Activated naive CD4-positive, alpha-beta T cell treated with anti-CD3 and anti-CD28 coated beads for 36 hours (primary cell): ENCODE measurements at regions not wholly inside any gene's neighbourhood (a gene's known extent, or its start where the extent isn't known, plus 50 kb on each side); places are given as distances from the start of the nearest gene placed in this dataset.
"Not testable (repeated sequence)": the region's sequence is repeated elsewhere in the genome, so short reads cannot be mapped to it uniquely, and the experiment has no call there.

Experiments
- CTCF ChIA-PET: fragments of 350-600 bp; sonication (Branson Sonifier 250); formaldehyde crosslinking; loops from one replicate; lab custom pipeline; 2021; ENCODE audit warnings: antibody characterized with exemption; lab: Charles Lee
- DNase-seq: peaks from one replicate; pipeline ENCODE4 v3.0.0-alpha.2; 2020
- H3K27ac Mint-ChIP-seq: one replicate; pipeline ENCODE4 v1.8.0; 2021; ENCODE audit warnings: mild to moderate bottlenecking, mixed read lengths
- H3K27me3 Mint-ChIP-seq: one replicate; pipeline ENCODE4 v1.8.0; 2021; ENCODE audit warnings: low read depth, mixed read lengths
- H3K36me3 Mint-ChIP-seq: one replicate; pipeline ENCODE4 v1.8.0; 2021; ENCODE audit warnings: low read depth, mixed read lengths
- H3K4me1 Mint-ChIP-seq: one replicate; pipeline ENCODE4 v1.8.0; 2021; ENCODE audit warnings: low read depth, mixed read lengths
- H3K4me3 Mint-ChIP-seq: one replicate; pipeline ENCODE4 v1.8.0; 2021; ENCODE audit warnings: mild to moderate bottlenecking, moderate library complexity, mixed read lengths
- H3K9me3 Mint-ChIP-seq: one replicate; pipeline ENCODE4 v1.8.0; 2021; ENCODE audit warnings: mixed read lengths
- intact Hi-C: fragments of 100-400 bp; cut with micrococcal nuclease; formaldehyde crosslinking; loops from one replicate; pipeline ENCODE4 v1.15.1; 2023

GRCh38 chr9:39632071-39632470, 276.6 kb downstream of the SPATA31A1 start:
- intact Hi-C loops, H3K4me1 Mint-ChIP-seq, H3K9me3 Mint-ChIP-seq, H3K36me3 Mint-ChIP-seq, H3K27ac Mint-ChIP-seq, H3K27me3 Mint-ChIP-seq, H3K4me3 Mint-ChIP-seq, CTCF ChIA-PET, DNase-seq: not testable (repeated sequence)

GRCh38 chr9:39649029-39649428, 293.6 kb downstream of the SPATA31A1 start:
- H3K36me3 Mint-ChIP-seq, H3K4me3 Mint-ChIP-seq, H3K9me3 Mint-ChIP-seq, intact Hi-C loops, DNase-seq, H3K27me3 Mint-ChIP-seq, CTCF ChIA-PET, H3K4me1 Mint-ChIP-seq, H3K27ac Mint-ChIP-seq: not testable (repeated sequence)

GRCh38 chr9:39656960-39657603, 301.6 kb downstream of the SPATA31A1 start:
- H3K4me1 Mint-ChIP-seq, H3K27ac Mint-ChIP-seq, CTCF ChIA-PET: not testable (repeated sequence)

GRCh38 chr9:39663020-39663419, 307.6 kb downstream of the SPATA31A1 start:
- H3K4me3 Mint-ChIP-seq, intact Hi-C loops, H3K27ac Mint-ChIP-seq, H3K27me3 Mint-ChIP-seq, H3K9me3 Mint-ChIP-seq, H3K4me1 Mint-ChIP-seq, DNase-seq, H3K36me3 Mint-ChIP-seq, CTCF ChIA-PET: not testable (repeated sequence)

More at GRCh38 chr9:39656960-39657603, 301.6 kb downstream of the SPATA31A1 start:
- H3K9me3 Mint-ChIP-seq, H3K4me3 Mint-ChIP-seq, intact Hi-C loops, H3K27me3 Mint-ChIP-seq, DNase-seq, H3K36me3 Mint-ChIP-seq: not testable (repeated sequence)

- DNase-seq, intact Hi-C loops, H3K36me3 Mint-ChIP-seq, H3K4me1 Mint-ChIP-seq, H3K27ac Mint-ChIP-seq, H3K4me3 Mint-ChIP-seq, H3K9me3 Mint-ChIP-seq, H3K27me3 Mint-ChIP-seq, CTCF ChIA-PET: not testable (repeated sequence)
Measured at GRCh38 chr9:39663713-39664112, 308.2 kb downstream of the SPATA31A1 start.

GRCh38 chr9:39665020-39665419, 309.6 kb downstream of the SPATA31A1 start:
- CTCF ChIA-PET, H3K9me3 Mint-ChIP-seq, H3K36me3 Mint-ChIP-seq, intact Hi-C loops, H3K27me3 Mint-ChIP-seq, H3K27ac Mint-ChIP-seq, H3K4me1 Mint-ChIP-seq, H3K4me3 Mint-ChIP-seq, DNase-seq: not testable (repeated sequence)

GRCh38 chr9:39674437-39675210, 319.2 kb downstream of the SPATA31A1 start:
- intact Hi-C loops, H3K27ac Mint-ChIP-seq, H3K4me1 Mint-ChIP-seq, H3K4me3 Mint-ChIP-seq, DNase-seq, H3K36me3 Mint-ChIP-seq, H3K9me3 Mint-ChIP-seq, H3K27me3 Mint-ChIP-seq, CTCF ChIA-PET: not testable (repeated sequence)

- H3K27ac Mint-ChIP-seq, H3K36me3 Mint-ChIP-seq, DNase-seq, H3K4me3 Mint-ChIP-seq, H3K27me3 Mint-ChIP-seq, CTCF ChIA-PET, intact Hi-C loops, H3K4me1 Mint-ChIP-seq, H3K9me3 Mint-ChIP-seq: not testable (repeated sequence)
Measured at GRCh38 chr9:39675211-39675553, 319.7 kb downstream of the SPATA31A1 start.

GRCh38 chr9:39678534-39679263, 323.2 kb downstream of the SPATA31A1 start:
- H3K27me3 Mint-ChIP-seq, H3K27ac Mint-ChIP-seq, intact Hi-C loops, H3K9me3 Mint-ChIP-seq, H3K36me3 Mint-ChIP-seq, H3K4me1 Mint-ChIP-seq, CTCF ChIA-PET, H3K4me3 Mint-ChIP-seq, DNase-seq: not testable (repeated sequence)

- CTCF ChIA-PET, H3K9me3 Mint-ChIP-seq, H3K27me3 Mint-ChIP-seq, H3K4me3 Mint-ChIP-seq, intact Hi-C loops, DNase-seq, H3K27ac Mint-ChIP-seq, H3K4me1 Mint-ChIP-seq, H3K36me3 Mint-ChIP-seq: not testable (repeated sequence)
Measured at GRCh38 chr9:39680694-39681401, 325.4 kb downstream of the SPATA31A1 start.

- intact Hi-C loops, H3K4me1 Mint-ChIP-seq, CTCF ChIA-PET: not testable (repeated sequence)
Measured at GRCh38 chr9:39728862-39729261, 373.4 kb downstream of the SPATA31A1 start.

GRCh38 chr9:39744898-39745297, 389.4 kb downstream of the SPATA31A1 start:
- H3K4me3 Mint-ChIP-seq, DNase-seq, H3K4me1 Mint-ChIP-seq, H3K27me3 Mint-ChIP-seq, CTCF ChIA-PET, H3K36me3 Mint-ChIP-seq, H3K9me3 Mint-ChIP-seq, H3K27ac Mint-ChIP-seq, intact Hi-C loops: not testable (repeated sequence)

More at GRCh38 chr9:39728862-39729261, 373.4 kb downstream of the SPATA31A1 start:
- H3K36me3 Mint-ChIP-seq, H3K27ac Mint-ChIP-seq, H3K4me3 Mint-ChIP-seq, H3K9me3 Mint-ChIP-seq, H3K27me3 Mint-ChIP-seq, DNase-seq: not testable (repeated sequence)
